RWPE2 (cell line): ENCODE measurements at regions not wholly inside any gene's neighbourhood (a gene's known extent, or its start where the extent isn't known, plus 50 kb on each side); places are given as distances from the start of the nearest gene placed in this dataset.

ENCODE experiments used
- ATAC-seq: fragments of 200-7000 bp; cut with Tn5 transposase; 3 replicates; pipeline ENCODE4 v1.9.1; 2021; ENCODE audit warnings: low read depth
- DNase-seq: peaks from one replicate; pipeline ENCODE4 v3.0.0-alpha.2; 2020; ENCODE audit warnings: low spot score
- H3K27ac ChIP-seq: fragments of 450-650 bp; 2 replicates; pipeline ENCODE4 v1.5.1; 2017; ENCODE audit warnings: mild to moderate bottlenecking; ENCODE audit not compliant: poor library complexity, severe bottlenecking
- H3K27me3 ChIP-seq: fragments of 250-450 bp; sonication (Bioruptor Pico); 2 replicates; pipeline ENCODE4 v1.5.1; 2021; ENCODE audit warnings: mild to moderate bottlenecking, moderate library complexity; ENCODE audit not compliant: insufficient read depth, poor library complexity, severe bottlenecking
- H3K36me3 ChIP-seq: fragments of 250-450 bp; sonication (Bioruptor Pico); 2 replicates; pipeline ENCODE4 v1.5.1; 2020; ENCODE audit warnings: low read depth, mild to moderate bottlenecking, moderate library complexity
- H3K4me1 ChIP-seq: fragments of 250-450 bp; sonication (Bioruptor Pico); 2 replicates; pipeline ENCODE4 v1.5.1; 2021; ENCODE audit warnings: mild to moderate bottlenecking, moderate library complexity; ENCODE audit not compliant: insufficient read depth, poor library complexity, severe bottlenecking
- H3K4me3 ChIP-seq: fragments of 250-450 bp; sonication (Bioruptor Pico); 2 replicates; pipeline ENCODE4 v1.5.1; 2021; ENCODE audit warnings: mild to moderate bottlenecking, moderate library complexity; ENCODE audit not compliant: severe bottlenecking
- H3K9me3 ChIP-seq: fragments of 250-450 bp; sonication (Bioruptor Pico); 2 replicates; pipeline ENCODE4 v1.5.1; 2021; ENCODE audit warnings: mild to moderate bottlenecking, moderate library complexity; ENCODE audit not compliant: severe bottlenecking
- TF ChIP-seq, protein P1 (sequence below): fragments of 450-650 bp; IDR thresholded peaks from one replicate; pipeline ENCODE4 v1.5.1; 2017; ENCODE audit warnings: mild to moderate bottlenecking, moderate library complexity; ENCODE audit not compliant: poor library complexity, severe bottlenecking

DNA sequence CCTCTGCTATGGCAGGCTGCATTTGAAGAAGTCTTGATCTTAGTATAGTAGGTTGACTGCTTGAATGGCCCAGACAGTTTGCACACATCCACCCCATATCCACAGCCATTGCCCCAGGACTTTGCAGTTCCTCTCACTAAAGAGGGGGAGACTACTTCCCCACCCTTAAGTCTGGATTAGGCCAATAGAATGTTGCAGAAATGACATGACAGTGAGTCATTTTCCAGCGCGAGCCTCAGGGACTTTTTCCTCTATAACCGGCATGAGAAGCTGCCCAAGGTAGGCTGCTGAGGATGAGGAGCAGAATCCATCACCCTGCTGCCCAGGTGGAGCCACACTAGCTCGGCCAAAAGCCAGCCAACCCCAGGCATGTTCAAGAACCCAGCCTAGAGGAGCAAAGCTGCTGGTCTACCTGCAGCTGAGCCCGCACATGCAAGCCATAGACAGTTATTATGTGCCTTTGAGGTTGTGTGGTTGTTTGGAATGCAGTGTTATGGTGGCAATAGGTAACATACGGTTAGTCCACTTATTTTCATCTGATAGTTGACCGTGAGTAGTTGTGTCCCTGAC, 113.9 kb downstream of the TLE3 start:
- DNase-seq (no peak), ATAC-seq (peak; percentile 77)
- Histone ChIP-seq H3K27ac (no peak overlapping the region), H3K27me3 (peaks cover 5% of the 10 kb centered on the region), H3K36me3 (no peaks in the 10 kb centered on the region), H3K4me1 (peaks cover 3% of the 10 kb centered on the region), H3K4me3 (no peak overlapping the region), H3K9me3 (no peaks in the 10 kb centered on the region)
- TF ChIP-seq, protein P1, sequence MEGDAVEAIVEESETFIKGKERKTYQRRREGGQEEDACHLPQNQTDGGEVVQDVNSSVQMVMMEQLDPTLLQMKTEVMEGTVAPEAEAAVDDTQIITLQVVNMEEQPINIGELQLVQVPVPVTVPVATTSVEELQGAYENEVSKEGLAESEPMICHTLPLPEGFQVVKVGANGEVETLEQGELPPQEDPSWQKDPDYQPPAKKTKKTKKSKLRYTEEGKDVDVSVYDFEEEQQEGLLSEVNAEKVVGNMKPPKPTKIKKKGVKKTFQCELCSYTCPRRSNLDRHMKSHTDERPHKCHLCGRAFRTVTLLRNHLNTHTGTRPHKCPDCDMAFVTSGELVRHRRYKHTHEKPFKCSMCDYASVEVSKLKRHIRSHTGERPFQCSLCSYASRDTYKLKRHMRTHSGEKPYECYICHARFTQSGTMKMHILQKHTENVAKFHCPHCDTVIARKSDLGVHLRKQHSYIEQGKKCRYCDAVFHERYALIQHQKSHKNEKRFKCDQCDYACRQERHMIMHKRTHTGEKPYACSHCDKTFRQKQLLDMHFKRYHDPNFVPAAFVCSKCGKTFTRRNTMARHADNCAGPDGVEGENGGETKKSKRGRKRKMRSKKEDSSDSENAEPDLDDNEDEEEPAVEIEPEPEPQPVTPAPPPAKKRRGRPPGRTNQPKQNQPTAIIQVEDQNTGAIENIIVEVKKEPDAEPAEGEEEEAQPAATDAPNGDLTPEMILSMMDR = no peak

DNA sequence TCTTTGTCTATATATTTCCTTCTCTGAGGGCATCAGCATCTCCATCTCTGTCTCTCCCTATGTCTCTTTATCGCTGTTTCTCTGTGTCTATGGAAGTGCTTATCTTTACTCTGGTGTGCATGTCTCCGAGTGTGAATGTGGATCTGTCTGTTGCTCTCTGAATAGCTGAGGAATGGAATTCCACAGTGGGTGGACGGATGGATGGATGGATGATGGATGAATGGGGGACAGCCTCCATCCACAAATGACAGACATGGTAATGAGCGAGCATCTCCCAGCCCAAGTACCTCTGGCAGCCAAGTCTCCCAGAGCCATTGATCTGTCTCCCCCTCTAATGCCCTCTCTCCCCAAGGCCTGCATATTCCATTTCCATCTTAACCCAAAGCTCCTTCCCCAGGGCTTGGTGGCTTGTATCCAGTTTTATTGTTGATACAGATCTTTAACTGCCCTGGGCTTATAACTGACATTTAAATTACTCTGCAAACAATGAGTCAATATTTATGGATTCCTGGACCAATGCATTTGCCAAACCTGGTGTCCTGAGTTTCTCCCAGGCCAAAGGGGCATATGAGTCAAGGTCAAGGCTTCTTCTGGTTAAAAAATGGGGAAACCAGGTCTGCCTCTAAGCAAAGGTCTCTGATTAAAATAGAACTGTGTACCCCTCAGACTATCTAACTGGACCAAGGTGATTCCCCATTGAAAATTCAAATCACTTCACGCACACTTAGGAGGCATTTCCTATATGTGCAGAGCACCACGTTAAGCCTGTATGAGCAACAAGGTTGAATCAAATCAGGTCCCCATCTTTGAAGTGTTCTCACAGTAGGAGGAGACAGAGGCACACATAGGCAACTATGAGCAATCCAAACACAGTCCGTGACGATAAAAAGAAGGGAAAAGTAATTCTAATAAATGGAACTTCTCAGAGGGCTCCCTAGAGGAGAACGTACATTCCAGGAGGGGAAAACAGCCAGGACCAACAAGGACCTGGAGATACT, 109.9 kb downstream of the TLE3 start:
- Histone ChIP-seq H3K4me1 (peaks cover 3% of the 10 kb centered on the region), H3K27me3 (peaks cover 11% of the 10 kb centered on the region), H3K4me3 (no peak overlapping the region), H3K9me3 (no peaks in the 10 kb centered on the region), H3K27ac (no peak overlapping the region), H3K36me3 (no peaks in the 10 kb centered on the region)
- TF ChIP-seq, protein P1 = no peak
- no peak for DNase-seq
- ATAC-seq = peak; percentile 62

DNA sequence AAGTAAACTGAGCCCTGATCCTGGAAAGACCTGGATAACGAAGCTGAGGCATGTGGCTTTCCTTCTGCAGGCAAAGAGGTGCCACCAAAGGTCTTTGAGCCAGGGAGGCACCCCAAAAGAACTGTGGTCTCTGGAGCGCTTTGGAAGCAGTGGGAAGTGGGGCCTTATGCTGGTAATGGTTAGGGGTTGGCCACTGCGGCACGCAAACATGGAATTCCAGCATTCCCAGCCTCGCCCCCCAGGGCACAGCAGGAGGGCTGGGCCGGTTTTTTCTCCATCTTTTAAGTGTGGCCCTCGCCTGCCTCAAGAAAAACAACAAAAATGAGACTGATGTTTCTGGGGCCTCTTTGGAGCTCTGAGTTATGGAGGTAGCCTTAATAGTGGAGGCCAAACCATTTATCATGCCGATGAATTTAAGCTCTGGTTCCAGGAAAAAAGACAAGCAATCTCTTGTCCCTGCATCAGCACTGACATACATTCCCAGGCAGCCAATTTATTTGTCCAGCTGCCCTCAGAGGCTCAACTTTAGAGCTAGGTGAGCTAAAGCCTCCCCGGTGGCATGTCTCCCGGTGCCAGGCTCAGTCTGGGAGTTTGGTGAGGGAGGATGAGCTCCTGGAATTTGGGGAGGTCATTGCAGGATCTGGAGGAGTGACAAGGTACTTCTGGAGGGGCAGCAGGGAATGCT, 109.0 kb downstream of the TLE3 start:
- Histone ChIP-seq H3K36me3 (no peaks in the 10 kb centered on the region), H3K4me3 (no peak overlapping the region), H3K27ac (no peak overlapping the region), H3K4me1 (peaks cover 3% of the 10 kb centered on the region), H3K9me3 (no peaks in the 10 kb centered on the region), H3K27me3 (peaks cover 11% of the 10 kb centered on the region)
- ATAC-seq (no peak), DNase-seq (no peak)
- TF ChIP-seq, protein P1 = no peak

DNA sequence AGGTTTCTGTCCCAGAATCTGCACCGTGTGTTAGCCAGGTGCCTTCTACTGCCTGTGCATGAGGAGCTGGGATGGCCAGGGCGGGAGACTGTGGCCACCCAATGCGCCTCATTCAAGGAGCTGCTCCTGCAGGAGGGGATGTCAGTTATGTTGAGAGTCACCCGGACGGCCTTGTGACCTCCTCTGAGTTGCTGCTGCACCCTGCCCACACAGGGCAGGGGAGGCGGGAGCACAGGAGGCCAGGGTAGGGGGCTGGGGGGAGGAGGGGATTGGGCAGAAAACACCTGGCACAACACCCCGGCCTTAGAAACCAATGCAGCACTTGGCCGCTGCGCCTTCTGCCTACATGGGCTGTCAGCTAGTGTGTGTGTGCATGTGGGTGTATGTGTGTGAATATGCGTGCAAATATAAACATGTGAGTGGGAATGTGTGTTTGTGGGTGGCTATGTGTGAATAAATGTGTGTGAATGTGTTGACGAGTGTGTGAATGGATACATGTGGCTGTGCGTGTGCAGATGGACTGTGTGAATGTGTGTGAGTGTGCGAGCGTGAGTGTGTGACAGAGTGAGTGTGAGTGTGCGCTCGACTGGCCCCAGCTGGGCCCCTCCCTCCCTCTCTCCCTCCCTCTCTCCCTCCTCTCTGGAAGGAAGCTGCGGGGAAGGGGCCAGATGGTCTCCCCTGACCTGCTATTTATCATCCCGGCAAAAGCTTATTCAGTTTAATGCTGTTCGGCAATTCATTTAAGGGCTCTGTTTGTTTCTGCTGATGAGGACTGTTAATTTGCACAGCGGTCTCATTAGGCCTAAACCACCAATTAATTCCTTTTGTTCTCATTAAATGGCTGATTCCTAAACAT, 106.9 kb downstream of the TLE3 start:
- DNase-seq (no peak), ATAC-seq (no peak)
- H3K9me3 ChIP-seq = no peaks in the 10 kb centered on the region
- peaks cover 11% of the 10 kb centered on the region for H3K27me3 ChIP-seq
- H3K4me3 ChIP-seq = no peak overlapping the region
- H3K27ac ChIP-seq = no peak overlapping the region
- H3K36me3 ChIP-seq = no peaks in the 10 kb centered on the region
- H3K4me1 ChIP-seq = peaks cover 3% of the 10 kb centered on the region
- TF ChIP-seq, protein P1 = no peak
